ENCODE measurements at regions not wholly inside any gene's neighbourhood (a gene's known extent, or its start where the extent isn't known, plus 50 kb on each side); places are given as distances from the start of the nearest gene placed in this dataset.

DNA sequence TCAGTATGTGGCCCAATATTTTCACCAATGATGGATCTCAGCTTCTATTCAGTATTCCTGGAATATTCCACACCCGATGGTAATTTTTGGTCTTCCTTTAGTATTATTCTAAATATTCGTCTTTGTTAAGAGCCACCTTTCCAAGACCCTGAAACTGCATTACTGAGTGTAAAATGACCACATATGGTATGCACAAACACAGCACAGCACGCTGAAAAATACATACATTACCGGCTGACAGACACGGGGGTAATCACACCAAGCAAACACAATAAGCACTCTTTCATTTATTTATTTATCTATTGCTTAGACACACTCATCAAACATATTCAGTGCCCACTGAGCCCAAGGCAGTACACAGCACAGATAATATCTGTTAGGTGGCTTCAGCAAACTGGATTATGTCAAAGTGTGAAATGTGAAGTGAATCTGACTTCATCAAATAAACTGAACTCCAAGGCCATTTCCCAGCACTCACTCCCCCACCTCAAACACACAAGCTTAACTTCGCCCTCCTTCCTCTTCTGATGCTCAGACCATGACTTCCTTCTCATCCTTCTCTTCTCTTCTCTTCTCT is 1637.8 kb upstream of the C9orf72 start:
- POLR2A ChIA-PET = no interaction called here
- WGBS (ENCODE audit: insufficient coverage) = 71% methylated on average over 4 of the region's 6 CpGs

DNA sequence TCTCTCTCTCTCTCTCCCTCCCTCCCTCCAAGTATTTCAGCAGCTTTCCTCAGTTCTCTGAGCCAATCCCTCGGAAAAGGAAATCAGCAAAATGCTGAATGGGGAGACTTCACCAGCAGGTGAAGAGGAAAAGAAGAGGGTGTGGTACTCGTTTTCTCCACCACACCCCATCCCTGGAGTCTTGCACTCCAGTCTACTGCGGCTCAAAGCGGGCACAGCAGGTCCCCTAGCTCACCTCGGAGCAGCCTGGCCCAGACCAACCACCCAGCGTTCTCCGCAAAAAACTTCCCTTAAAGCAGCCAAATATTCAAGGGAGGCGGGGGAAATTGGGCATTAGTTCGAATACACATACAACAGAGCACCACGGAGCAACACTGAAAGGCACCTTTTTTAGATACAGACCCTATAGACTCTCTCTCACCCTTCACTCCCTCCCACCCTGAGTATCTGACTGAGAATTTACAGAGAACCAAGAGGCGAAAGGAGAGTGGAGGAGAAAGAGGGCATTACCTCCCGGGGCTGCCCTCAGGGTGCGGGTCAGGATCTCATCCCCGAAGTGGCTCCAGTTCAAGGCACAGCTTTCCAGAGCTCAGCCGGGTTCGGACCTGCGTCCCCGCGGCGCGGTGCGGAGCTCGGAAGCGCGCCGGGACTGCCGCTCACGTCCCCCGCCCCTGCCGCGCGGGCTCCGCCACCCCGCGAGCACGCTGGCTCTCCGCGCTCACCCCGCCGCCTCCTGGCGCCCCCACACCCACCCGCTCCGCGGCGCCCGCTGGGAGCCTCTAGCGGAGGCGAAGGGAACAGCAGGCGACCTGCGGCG is 1638.5 kb upstream of the C9orf72 start:
- Histone ChIP-seq H3K36me3 (ENCODE audit: control insufficient read depth in 2 of 2, extremely low read depth in 1 of 2, insufficient read depth in 1 of 2, low read length in 1 of 2) (no peaks in the 10 kb centered on the region), H3K4me3 (ENCODE audit: control insufficient read depth in 1 of 2, extremely low read depth in 1 of 2, low read length in 1 of 2) (peak overlapping the region in 1 of 2 donors; percentile 10), H3K27me3 (replicated peaks in 1 of 2; ENCODE audit: control insufficient read depth in 2 of 2, extremely low read depth in 1 of 2, insufficient read depth in 2 of 2, low read length in 1 of 2) (peaks cover 23 to 35% of the 10 kb centered on the region in 2 experiments), H3K9me3 (no peaks in the 10 kb centered on the region), H3K4me1 (ENCODE audit: control insufficient read depth in 1 of 2, extremely low read depth in 1 of 2, insufficient read depth in 2 of 2, low read length in 2 of 2) (peaks cover 2 to 13% of the 10 kb centered on the region in 2 experiments), H3K27ac (ENCODE audit: low read length) (no peak overlapping the region)
- H3K36me3 Mint-ChIP-seq = no peaks in the 10 kb centered on the region
- H3K27me3 Mint-ChIP-seq = peaks cover 55 to 56% of the 10 kb centered on the region in 2 donors
- 7% methylated on average over 36 of the region's 51 CpGs for WGBS (ENCODE audit: insufficient coverage)
- ATAC-seq (replicated peaks in 1 of 4) (peak; percentile 50 to 78 (median 62)), DNase-seq (peak in 15 of 35 experiments; percentile 1 to 28 (median 14))
- peak overlapping the region; percentile 28 to 52 (median 43) for H3K4me3 Mint-ChIP-seq
- peaks cover 9 to 23% (median 21%) of the 10 kb centered on the region in 3 donors for H3K4me1 Mint-ChIP-seq
- H3K9me3 Mint-ChIP-seq = no peaks in the 10 kb centered on the region
- CTCF ChIA-PET = no interaction called here
- no peak overlapping the region for H3K27ac Mint-ChIP-seq
- POLR2A ChIA-PET = no interaction called here

More for the DNA sequence above, 1637.8 kb upstream of the C9orf72 start:
- ATAC-seq (replicated peaks in 1 of 4) = no peak
- peaks cover 48 to 49% of the 10 kb centered on the region in 2 donors for H3K27me3 Mint-ChIP-seq
- no peak for DNase-seq
- peaks cover 20 to 35% of the 10 kb centered on the region in 2 experiments for H3K27me3 ChIP-seq (replicated peaks in 1 of 2; ENCODE audit: control insufficient read depth in 2 of 2, extremely low read depth in 1 of 2, insufficient read depth in 2 of 2, low read length in 1 of 2)
- no peak overlapping the region for H3K27ac Mint-ChIP-seq
- H3K9me3 ChIP-seq = no peaks in the 10 kb centered on the region
- no peak overlapping the region for H3K4me3 ChIP-seq (ENCODE audit: control insufficient read depth in 1 of 2, extremely low read depth in 1 of 2, low read length in 1 of 2)
- CTCF ChIA-PET = no interaction called here
- H3K4me1 Mint-ChIP-seq = peaks cover 9 to 23% (median 21%) of the 10 kb centered on the region in 3 donors
- H3K27ac ChIP-seq (ENCODE audit: low read length) = no peak overlapping the region
- H3K36me3 Mint-ChIP-seq = no peaks in the 10 kb centered on the region
- peak overlapping the region in 1 of 3 donors; percentile 52 for H3K4me3 Mint-ChIP-seq
- peaks cover 2 to 13% of the 10 kb centered on the region in 2 experiments for H3K4me1 ChIP-seq (ENCODE audit: control insufficient read depth in 1 of 2, extremely low read depth in 1 of 2, insufficient read depth in 2 of 2, low read length in 2 of 2)
- no peaks in the 10 kb centered on the region for H3K36me3 ChIP-seq (ENCODE audit: control insufficient read depth in 2 of 2, extremely low read depth in 1 of 2, insufficient read depth in 1 of 2, low read length in 1 of 2)
- H3K9me3 Mint-ChIP-seq = no peaks in the 10 kb centered on the region

DNA sequence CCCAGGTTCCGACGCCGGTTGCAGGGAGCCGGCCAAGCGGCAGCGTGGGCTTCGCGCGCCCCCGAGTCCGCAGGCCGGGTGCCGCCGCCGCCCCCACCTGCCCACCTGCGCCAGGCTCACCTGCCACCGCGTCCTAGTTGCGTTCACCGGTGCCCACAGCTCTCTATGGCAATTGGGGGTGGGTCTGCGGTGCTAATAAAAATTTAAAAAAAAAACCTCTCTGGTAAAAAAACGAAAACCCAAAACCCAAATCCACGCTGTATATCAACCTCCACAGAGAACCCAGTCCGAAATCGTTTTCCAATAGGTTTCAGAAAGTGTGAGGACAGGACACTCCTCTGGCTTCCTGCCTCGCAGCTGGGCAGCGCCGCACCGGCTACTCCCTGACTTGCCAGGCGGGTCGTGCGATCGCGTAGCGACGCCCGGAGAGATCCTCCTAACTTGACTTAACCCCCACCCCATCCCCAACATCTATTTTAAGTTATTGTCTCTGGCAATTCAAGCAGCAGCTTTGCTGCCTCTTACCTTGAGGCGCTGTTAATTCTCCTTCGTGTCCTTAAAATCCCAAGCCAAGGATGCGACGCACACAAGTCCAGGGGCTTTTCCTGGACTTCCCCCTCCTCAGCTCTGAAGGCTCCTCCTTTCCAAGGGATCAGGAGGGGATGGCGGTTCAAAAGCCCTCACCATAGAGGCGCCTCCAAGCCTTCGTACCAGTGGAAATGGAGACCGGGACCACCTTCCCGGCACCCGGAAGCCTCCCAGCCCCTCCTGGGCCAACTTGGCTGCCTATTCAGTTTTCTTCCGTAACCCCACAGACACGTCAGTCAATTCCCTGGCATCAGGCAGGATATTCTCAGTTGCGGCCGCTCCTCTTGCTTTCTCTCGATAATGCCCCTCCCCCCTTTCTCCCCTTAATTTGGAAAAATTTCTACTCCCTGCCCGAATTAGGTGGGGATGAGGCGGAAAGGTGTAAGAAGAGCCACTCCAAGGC is 1639.4 kb upstream of the C9orf72 start:
- ChIA-PET POLR2A (no interaction called here), CTCF (no interaction called here)
- no peak overlapping the region for H3K27ac ChIP-seq (ENCODE audit: low read length)
- Mint-ChIP-seq H3K36me3 (no peaks in the 10 kb centered on the region), H3K4me3 (peak overlapping the region; percentile 28 to 77 (median 53)), H3K27ac (no peak overlapping the region), H3K4me1 (peaks cover 9 to 23% (median 21%) of the 10 kb centered on the region in 3 donors), H3K27me3 (peaks cover 55 to 60% of the 10 kb centered on the region in 2 donors), H3K9me3 (no peaks in the 10 kb centered on the region)
- no peaks in the 10 kb centered on the region for H3K36me3 ChIP-seq (ENCODE audit: control insufficient read depth in 2 of 2, extremely low read depth in 1 of 2, insufficient read depth in 1 of 2, low read length in 1 of 2)
- H3K9me3 ChIP-seq = no peaks in the 10 kb centered on the region
- 7% methylated on average over 34 of the region's 54 CpGs for WGBS (ENCODE audit: insufficient coverage)
- DNase-seq (no peak), ATAC-seq (replicated peaks in 1 of 4) (no peak)
- peaks cover 2 to 13% of the 10 kb centered on the region in 2 experiments for H3K4me1 ChIP-seq (ENCODE audit: control insufficient read depth in 1 of 2, extremely low read depth in 1 of 2, insufficient read depth in 2 of 2, low read length in 2 of 2)
- peaks cover 23 to 35% of the 10 kb centered on the region in 2 experiments for H3K27me3 ChIP-seq (replicated peaks in 1 of 2; ENCODE audit: control insufficient read depth in 2 of 2, extremely low read depth in 1 of 2, insufficient read depth in 2 of 2, low read length in 1 of 2)
- peak overlapping the region in 1 of 2 donors; percentile 10 for H3K4me3 ChIP-seq (ENCODE audit: control insufficient read depth in 1 of 2, extremely low read depth in 1 of 2, low read length in 1 of 2)

DNA sequence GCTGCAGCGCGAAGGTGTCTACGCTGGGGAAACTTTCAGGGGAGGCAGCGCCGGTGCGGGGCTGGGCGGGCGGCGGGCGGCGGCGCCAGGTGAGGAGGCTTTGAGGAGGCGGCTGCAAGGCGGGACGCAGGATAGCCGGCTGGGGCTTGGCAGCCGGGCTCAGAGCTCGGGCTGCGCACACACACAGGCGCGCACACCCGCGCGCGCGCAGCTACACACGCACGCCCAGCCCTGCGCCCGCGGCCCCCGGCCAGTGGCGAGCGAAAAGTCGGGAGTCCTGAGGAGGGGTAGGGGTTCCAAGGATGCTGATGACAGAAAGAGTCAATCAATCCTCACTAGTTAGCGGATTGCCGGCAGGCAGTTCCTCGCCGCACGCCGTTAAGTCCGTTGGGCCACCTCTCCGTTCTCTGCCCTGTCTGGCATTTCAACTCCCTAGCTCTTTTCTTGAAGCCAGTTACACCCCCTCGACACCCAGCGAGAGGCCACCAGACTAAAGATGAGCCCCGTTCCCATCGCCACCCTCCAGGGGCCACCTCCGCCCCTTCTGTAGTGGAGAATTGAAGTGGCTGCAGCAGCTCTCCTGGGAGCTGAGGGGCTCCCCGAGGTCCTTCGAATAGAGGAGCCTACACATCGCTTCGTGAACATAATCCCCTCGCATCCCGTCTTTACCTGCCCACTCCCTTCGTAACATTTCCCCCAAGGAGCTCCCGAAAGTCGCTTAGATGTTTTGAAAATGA is 1640.3 kb upstream of the C9orf72 start, which contains the start of gene LINGO2:
TSS of gene LINGO2 (minus strand) at position 185 of the 737 bp plus-strand sequence.
- peak within 1 kb of the TSS in 1 of 2 donors; percentile 10 for H3K4me3 ChIP-seq (ENCODE audit: control insufficient read depth in 1 of 2, extremely low read depth in 1 of 2, low read length in 1 of 2)
- ATAC-seq (replicated peaks in 1 of 4) (no peak), DNase-seq (no peak)
- CTCF ChIA-PET = no interaction called here
- POLR2A ChIA-PET = no interaction called here
- no peaks in the 10 kb centered on the region for H3K36me3 ChIP-seq (ENCODE audit: control insufficient read depth in 2 of 2, extremely low read depth in 1 of 2, insufficient read depth in 1 of 2, low read length in 1 of 2)
- H3K9me3 Mint-ChIP-seq = no peaks in the 10 kb centered on the region
- peaks cover 9 to 23% (median 21%) of the 10 kb centered on the region in 3 donors for H3K4me1 Mint-ChIP-seq
- H3K27ac ChIP-seq (ENCODE audit: low read length) = no peak within 1 kb of the TSS
- H3K27ac Mint-ChIP-seq = no peak within 1 kb of the TSS
- H3K4me3 Mint-ChIP-seq = peak within 1 kb of the TSS; percentile 28 to 77 (median 53)
- H3K4me1 ChIP-seq (ENCODE audit: control insufficient read depth in 1 of 2, extremely low read depth in 1 of 2, insufficient read depth in 2 of 2, low read length in 2 of 2) = peaks cover 2 to 13% of the 10 kb centered on the region in 2 experiments
- peaks cover 56 to 62% of the 10 kb centered on the region in 2 donors for H3K27me3 Mint-ChIP-seq
- H3K27me3 ChIP-seq (replicated peaks in 1 of 2; ENCODE audit: control insufficient read depth in 2 of 2, extremely low read depth in 1 of 2, insufficient read depth in 2 of 2, low read length in 1 of 2) = peaks cover 23 to 35% of the 10 kb centered on the region in 2 experiments
- no peaks in the 10 kb centered on the region for H3K9me3 ChIP-seq
- 11% methylated on average over 19 of the region's 57 CpGs for WGBS (ENCODE audit: insufficient coverage)
- no peaks in the 10 kb centered on the region for H3K36me3 Mint-ChIP-seq

DNA sequence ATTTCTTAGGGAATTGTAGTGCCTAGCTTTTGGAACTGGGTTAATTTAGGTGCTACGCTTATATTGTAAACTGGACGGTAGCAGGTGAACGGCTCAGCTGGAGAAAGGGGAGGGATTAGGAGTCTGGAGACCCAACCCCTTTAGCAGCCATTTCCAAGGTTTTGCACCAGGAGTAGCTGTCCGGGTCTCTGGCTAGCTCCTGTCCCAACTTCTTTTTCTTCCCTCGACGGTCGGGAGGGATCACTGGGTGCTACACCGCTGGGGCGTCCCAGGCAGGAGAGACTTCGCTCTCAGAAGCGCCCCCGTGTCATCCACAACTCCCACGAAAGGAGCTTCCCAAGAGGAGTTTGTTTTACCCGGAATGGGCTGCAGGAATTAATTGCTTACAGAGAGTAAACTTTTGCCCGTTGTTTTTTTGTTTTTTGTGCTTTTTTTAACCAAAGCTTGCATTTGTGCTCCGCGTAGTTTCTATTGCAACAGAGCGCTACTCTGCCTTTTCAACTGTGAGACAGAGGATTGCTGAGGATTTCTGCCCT is 1640.9 kb upstream of the C9orf72 start:
- Mint-ChIP-seq H3K4me1 (peaks cover 9 to 23% (median 21%) of the 10 kb centered on the region in 3 donors), H3K9me3 (no peaks in the 10 kb centered on the region), H3K36me3 (no peaks in the 10 kb centered on the region), H3K27me3 (peaks cover 56 to 62% of the 10 kb centered on the region in 2 donors), H3K4me3 (peak overlapping the region; percentile 13 to 17 (median 15)), H3K27ac (no peak overlapping the region)
- ATAC-seq (replicated peaks in 1 of 4) = no peak
- DNase-seq = no peak
- ChIA-PET POLR2A (no interaction called here), CTCF (no interaction called here)
- no peaks in the 10 kb centered on the region for H3K36me3 ChIP-seq (ENCODE audit: control insufficient read depth in 2 of 2, extremely low read depth in 1 of 2, insufficient read depth in 1 of 2, low read length in 1 of 2)
- H3K27ac ChIP-seq (ENCODE audit: low read length) = no peak overlapping the region
- 3% methylated on average over 10 of the region's 18 CpGs for WGBS (ENCODE audit: insufficient coverage)
- H3K4me1 ChIP-seq (ENCODE audit: control insufficient read depth in 1 of 2, extremely low read depth in 1 of 2, insufficient read depth in 2 of 2, low read length in 2 of 2) = peaks cover 2 to 13% of the 10 kb centered on the region in 2 experiments
- no peak overlapping the region for H3K4me3 ChIP-seq (ENCODE audit: control insufficient read depth in 1 of 2, extremely low read depth in 1 of 2, low read length in 1 of 2)
- H3K27me3 ChIP-seq (replicated peaks in 1 of 2; ENCODE audit: control insufficient read depth in 2 of 2, extremely low read depth in 1 of 2, insufficient read depth in 2 of 2, low read length in 1 of 2) = peaks cover 23 to 35% of the 10 kb centered on the region in 2 experiments
- H3K9me3 ChIP-seq = no peaks in the 10 kb centered on the region

All from T-cell (primary cell).